HCT116 (cell line): ENCODE measurements at regions not wholly inside any gene's neighbourhood (a gene's known extent, or its start where the extent isn't known, plus 50 kb on each side); places are given as distances from the start of the nearest gene placed in this dataset.

ENCODE experiments used
- EZH2 ChIP-seq: fragments of 200-600 bp; sonication (generic); IDR thresholded peaks from 2 replicates; pipeline ENCODE4 v1.6.1; 2017; ENCODE audit warnings: antibody characterized with exemption, mixed run types
- JUND ChIP-seq: IDR thresholded peaks from 2 replicates; pipeline ENCODE4 v1.6.1; 2012
- POLR2A ChIP-seq: IDR thresholded peaks from 2 replicates; pipeline ENCODE4 v1.7.0; 2011; ENCODE audit warnings: borderline replicate concordance; ENCODE audit not compliant: insufficient read depth, insufficient read length; ENCODE audit errors: extremely low read depth
- TF ChIP-seq, protein P1 (sequence below), 3 experiments: fragments of 200-600 bp in 1 of 3; sonication (generic) in 1 of 3; IDR thresholded peaks in 2 of 3; conservative IDR thresholded peaks in 1 of 3; 2 replicates each; pipeline ENCODE4 v1.5.1; 2012 to 2017; ENCODE audit warnings: low read depth in 2 of 3, low read length in 2 of 3, antibody characterized with exemption in 1 of 3, borderline replicate concordance in 1 of 3, control low read depth in 1 of 3, mild to moderate bottlenecking in 1 of 3, mixed read lengths in 1 of 3, mixed run types in 1 of 3, moderate library complexity in 1 of 3; ENCODE audit not compliant: insufficient read depth in 1 of 3

DNA sequence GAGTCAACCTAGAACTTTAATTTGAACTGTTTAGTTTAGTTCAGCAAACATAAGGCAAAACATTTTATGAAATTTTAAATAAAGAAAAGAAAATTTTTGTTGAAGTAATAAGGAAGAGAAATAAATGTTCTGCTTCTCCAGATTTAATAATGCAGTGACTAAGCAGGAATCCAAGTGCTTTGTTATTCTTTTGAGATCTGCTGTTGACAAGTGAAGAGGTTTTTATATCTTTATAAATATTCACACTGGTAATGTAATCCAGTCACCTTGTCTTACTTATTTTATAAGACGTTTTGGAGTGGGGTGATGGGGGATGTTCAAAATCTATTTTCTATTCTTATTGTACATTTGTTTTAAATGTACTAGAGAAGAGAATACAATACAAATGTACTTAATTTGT lies 725.9 kb upstream of the CCDC179 start:
- TF ChIP-seq, protein P1, sequence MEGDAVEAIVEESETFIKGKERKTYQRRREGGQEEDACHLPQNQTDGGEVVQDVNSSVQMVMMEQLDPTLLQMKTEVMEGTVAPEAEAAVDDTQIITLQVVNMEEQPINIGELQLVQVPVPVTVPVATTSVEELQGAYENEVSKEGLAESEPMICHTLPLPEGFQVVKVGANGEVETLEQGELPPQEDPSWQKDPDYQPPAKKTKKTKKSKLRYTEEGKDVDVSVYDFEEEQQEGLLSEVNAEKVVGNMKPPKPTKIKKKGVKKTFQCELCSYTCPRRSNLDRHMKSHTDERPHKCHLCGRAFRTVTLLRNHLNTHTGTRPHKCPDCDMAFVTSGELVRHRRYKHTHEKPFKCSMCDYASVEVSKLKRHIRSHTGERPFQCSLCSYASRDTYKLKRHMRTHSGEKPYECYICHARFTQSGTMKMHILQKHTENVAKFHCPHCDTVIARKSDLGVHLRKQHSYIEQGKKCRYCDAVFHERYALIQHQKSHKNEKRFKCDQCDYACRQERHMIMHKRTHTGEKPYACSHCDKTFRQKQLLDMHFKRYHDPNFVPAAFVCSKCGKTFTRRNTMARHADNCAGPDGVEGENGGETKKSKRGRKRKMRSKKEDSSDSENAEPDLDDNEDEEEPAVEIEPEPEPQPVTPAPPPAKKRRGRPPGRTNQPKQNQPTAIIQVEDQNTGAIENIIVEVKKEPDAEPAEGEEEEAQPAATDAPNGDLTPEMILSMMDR (IDR thresholded peaks at IDR 0.05 in 2 of 3, conservative IDR thresholded peaks at IDR 0.05 in 1 of 3; ENCODE audit: borderline replicate concordance in 1 of 3, insufficient read depth in 1 of 3, low read depth in 2 of 3, low read length in 2 of 3) = no peak
- no peak for TF ChIP-seq JUND
- no peak for TF ChIP-seq EZH2
- TF ChIP-seq POLR2A = no peak
